Sigmoid colon (tissue), 4 donors: ENCODE measurements at regions not wholly inside any gene's neighbourhood (a gene's known extent, or its start where the extent isn't known, plus 50 kb on each side); places are given as distances from the start of the nearest gene placed in this dataset.

Source experiments
- CTCF ChIP-seq, 4 experiments: fragments of 450-650 bp in 3 of 4; fragments of 200-600 bp in 1 of 4; IDR thresholded peaks; one replicate each; pipeline ENCODE4 v1.5.1; 2016 to 2019; ENCODE audit warnings: antibody characterized with exemption in 4 of 4, mild to moderate bottlenecking in 3 of 4, moderate library complexity in 2 of 4
- POLR2A ChIP-seq, 2 donors: fragments of 450-650 bp; IDR thresholded peaks; one replicate each; pipeline ENCODE4 v1.6.1; 2016; ENCODE audit warnings: antibody characterized with exemption in 2 of 2, mild to moderate bottlenecking in 2 of 2, moderate library complexity in 2 of 2
- POLR2AphosphoS5 ChIP-seq, 4 donors: sonication (generic); formaldehyde crosslinking; IDR thresholded peaks; one replicate each; pipeline ENCODE4 v1.6.1; 2017; ENCODE audit warnings: antibody characterized with exemption in 4 of 4

DNA sequence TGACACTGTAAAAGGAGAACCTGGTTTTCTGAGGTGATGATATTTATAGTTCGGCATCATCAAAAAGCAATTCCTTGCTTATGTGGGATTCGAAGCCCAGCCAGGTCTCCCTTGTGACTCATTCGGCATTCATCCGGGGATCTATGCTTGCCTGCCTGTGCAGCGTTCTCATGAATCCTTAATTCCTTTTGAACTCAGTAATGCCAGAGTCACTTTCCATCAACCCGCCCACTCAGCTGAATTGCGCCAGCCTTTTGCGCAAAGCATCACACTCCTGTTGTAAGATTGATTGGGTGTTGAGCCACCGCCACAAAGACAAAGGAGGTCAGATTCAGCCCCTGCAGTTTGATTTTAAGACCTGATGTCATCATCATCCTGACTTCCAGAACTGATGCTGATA is 128.6 kb downstream of the SLC17A6 start:
- no peak for TF ChIP-seq POLR2A (IDR thresholded peaks at IDR 0.05)
- TF ChIP-seq CTCF (IDR thresholded peaks at IDR 0.05) = no peak
- no peak for TF ChIP-seq POLR2AphosphoS5 (IDR thresholded peaks at IDR 0.05)
